HG03457 (cell line): ENCODE measurements at regions not wholly inside any gene's neighbourhood (a gene's known extent, or its start where the extent isn't known, plus 50 kb on each side); places are given as distances from the start of the nearest gene placed in this dataset.

Source experiments
- ATAC-seq: cut with Tn5 transposase; IDR thresholded peaks from one replicate; pipeline ENCODE4 v1.9.1; 2021; ENCODE audit warnings: moderate number of reproducible peaks; ENCODE audit not compliant: unreplicated experiment

DNA sequence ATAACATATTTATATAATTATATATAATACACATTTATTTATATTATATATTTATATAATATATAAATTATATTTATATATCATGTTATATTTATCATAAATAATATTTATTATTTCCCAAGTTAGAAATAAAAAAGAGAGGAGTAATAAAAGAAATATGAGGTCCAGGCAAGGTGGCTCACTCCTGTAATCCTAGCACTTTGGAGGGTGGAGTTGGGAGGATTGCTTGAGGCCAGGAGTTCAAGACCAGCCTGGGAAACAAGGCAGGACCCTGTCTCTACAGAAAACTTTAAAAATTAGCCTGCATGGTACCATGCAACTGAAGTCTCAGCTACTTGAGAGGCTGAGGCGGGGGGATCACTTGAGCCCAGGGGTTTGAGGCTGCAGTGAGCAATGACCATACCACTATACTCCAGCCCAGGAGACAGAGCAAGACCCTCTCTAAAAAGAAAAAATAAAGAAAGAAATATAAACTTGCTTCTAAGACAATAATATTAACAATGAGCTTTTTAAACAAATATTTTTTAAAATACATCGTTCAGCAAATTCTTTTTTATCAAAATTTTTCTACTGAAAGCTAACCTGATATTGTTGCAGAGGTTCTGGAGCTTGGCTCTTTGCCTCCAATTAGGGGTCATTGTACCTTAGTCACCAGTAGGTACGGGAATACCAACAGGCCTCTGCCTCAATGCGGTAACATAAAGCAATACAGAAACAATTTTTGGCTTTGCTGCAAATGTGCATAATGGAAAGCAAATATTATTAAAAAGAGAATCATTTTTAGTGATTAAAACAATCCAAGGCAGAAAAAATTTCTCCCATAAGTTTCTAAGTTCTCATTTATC, 290.0 kb downstream of the SETD4 start:
- no peak for ATAC-seq

DNA sequence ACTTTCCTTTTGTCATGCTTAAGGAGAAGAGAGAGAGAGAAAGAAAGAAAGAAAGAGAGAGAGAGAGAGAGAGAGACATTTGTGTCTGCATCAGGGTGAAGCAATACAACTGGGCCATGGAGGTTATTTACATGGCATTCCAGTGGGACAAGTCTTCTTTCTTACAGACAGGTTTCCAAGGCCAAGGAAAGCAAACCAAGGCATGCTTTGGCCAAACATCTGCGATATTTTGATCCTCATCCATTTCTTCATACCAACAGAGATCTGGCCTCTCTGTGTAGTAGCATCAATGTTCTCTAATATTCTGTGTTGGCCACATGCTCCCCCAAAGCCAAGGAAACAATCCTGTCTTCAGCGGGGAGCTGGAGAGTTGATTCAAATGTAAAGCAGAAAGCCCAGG, 292.1 kb downstream of the SETD4 start:
- ATAC-seq, result no peak

DNA sequence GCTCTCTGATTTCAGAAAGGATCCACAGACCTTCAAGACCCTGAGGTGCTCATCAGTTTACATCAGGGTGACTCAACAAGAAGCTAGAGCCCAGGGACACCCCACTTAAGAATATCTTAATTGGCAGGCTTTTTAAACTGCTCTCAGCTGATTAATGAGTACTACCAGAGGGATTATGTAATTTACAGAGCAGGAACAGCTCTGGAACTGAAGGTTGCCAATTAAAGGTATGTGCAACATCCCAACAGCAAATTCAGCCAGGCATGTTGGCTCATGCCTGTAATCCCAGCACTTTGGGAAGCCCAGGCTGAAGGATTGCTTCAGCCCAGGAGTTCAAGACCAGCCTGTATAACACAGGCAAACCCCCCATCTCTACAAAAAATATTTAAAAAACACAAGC, 295.7 kb downstream of the SETD4 start:
- ATAC-seq, result no peak

DNA sequence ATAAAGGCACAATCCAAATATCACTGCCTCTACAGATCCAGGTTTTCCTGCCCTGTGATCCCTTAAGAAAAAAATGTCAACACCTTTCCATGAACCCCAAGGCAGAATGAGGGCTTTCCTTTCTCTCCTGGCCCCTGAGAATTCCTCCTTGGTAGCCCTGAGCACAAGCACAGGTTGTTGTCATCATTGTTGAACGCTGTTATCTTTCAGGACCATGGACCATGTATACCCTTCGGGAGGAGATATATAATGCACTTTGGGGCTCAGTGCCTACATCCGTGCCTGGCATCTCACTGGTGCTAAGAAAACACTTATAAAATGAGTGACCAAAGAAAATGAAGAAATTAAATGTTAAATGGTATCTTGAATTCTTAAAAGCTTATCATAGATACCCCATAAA, 296.2 kb downstream of the SETD4 start:
- no peak for ATAC-seq

DNA sequence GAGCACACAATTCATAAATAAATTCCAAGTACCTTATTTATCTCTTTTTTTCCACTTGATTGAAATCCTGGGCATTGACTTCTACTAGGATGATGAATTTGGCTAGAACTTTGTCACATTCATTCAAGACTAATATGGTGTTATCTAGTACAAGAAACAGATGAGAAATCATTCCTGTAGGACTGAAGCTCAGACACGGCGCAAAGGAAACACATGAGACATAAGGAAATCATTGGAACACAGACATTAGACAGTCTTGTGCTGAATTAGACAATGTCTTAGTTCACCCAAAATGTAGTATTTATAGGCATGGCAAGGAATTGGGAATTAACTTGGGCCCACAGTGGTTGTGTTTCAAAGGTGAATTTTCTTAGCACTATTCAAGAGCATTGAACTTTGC, 305.7 kb downstream of the SETD4 start:
- ATAC-seq, result no peak

DNA sequence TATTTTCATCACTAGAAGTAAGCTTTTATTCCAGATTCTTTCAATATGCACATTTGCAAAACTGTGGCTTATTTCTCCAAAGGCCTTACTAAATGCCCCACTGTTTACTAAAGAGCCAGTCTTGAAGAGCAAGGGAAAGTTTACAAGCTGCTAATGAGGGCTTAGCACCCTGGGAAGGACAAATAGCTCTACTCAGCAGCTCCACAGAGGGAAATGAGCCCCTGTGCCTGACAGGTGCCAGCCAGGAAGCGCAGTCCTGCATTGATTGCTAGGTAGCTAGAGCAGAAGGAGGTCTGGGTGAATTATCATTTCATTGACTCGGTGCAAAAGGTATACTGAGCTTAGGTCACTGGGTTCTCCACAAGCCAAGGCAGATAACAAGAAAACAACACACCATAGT, 307.0 kb downstream of the SETD4 start:
- no peak for ATAC-seq

DNA sequence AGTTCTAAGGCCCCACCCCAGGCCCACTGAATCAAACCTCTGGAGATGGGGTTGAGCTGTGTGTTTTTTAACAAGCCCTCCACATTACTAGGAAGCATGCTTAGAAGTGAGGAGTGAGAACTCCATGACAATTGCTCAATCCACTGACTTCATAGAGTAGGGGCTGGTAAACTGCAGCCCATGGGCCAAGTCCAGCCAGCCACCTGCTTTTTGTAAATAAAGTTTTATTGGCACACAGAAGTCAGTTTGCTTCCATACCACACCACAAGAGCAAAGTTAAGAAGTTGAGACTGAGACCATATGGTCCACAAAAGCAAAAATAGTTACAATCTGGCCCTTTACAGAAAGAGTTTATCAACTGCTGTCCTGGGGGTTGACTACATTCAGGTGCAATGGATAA, 309.2 kb downstream of the SETD4 start:
- no peak for ATAC-seq

DNA sequence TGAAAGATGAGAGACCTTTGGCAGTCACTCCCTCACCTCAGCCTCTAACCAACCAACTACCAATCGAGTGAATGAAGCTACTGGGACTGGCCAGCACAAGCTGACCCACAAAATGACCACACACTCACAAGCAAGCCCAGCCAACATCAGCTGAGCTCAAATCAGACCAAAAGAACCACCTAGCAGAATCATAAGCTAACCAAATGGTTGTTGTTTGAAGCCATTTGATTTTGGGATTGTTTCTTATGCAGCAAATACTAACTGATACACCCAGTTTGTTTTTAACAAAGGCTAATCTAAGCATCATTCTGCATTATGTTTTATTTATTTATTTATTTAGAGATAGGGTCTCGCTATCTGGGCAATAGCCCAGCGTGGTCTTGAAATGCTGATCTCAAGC, 310.4 kb downstream of the SETD4 start:
- no peak for ATAC-seq

DNA sequence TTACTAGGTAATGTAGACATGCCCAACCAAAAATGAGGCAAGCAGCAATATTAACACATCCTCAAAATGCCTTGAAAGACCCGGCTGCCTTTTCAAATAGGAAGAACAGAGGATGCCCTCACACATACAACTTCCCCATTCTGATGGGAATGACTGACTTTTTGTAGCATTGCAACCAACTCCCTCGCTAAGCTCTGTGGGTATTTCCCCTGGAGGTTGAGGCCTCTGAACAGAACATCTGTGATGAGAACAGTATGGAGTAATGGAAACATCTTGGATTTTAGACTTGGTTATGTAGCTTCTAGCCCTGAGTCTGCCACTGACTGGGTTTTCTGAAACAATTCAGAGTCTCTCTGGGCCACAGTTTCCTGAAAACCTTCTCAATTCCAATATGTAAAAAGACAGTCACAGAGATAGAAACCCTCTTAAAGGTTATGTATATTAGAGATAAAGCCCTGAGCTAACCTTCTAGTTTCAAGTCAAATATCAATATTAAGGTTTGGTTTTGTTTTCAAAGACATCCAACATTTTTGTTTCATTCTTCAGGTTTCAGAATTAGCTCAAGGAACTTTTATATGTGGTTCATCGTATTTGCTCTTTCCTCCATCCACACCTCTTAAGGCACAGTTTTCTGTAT, 311.5 kb downstream of the SETD4 start:
- no peak for ATAC-seq

DNA sequence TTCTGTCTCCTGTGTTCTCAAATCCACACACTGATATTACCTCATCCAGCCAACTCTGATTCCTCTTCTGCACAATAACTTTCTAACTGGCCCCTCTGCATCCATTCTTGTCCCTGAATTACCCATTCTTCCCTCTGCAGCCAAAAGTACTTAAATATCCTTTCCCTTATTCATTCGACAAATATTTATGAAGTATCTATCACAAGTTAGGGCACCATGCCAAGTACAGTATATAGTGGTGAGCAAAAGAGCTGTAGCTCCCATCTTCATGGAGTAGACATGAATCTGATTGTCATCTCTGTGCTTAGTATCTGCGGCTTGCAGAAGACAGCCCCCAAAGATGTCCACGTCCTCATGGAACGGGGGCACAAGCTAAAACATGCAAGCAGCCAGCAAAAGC, 316.8 kb downstream of the SETD4 start:
- no peak for ATAC-seq

DNA sequence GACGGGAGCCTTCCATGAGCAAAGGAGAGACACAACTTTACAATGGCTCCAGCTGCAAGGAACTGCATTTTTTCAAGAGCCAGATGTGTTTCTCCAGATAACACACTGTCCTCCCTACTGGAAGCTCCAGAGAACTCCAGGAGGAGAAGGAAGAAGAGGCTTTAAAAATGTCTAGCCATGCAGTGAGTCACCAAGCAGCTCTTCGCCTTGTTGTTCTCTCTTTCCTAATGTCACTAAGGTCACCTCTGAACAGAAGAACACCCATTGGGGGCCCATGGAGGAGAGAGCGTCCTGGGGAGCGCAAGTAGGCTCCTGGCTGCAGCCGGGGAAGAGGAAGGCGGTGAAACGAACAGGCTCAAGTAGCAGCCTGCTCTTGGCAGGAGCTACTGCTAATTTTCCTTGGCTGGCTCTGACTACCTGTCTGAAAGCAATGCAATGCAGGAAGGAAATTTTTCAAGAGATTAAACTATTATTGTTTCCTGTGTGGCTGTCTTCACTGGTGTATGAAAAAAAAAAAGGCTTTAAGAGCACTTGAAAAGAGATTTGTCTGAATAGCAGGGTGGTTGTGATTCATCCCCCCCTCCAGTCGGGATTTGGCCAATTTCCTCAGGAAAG, 321.9 kb downstream of the SETD4 start:
- ATAC-seq, result no peak

DNA sequence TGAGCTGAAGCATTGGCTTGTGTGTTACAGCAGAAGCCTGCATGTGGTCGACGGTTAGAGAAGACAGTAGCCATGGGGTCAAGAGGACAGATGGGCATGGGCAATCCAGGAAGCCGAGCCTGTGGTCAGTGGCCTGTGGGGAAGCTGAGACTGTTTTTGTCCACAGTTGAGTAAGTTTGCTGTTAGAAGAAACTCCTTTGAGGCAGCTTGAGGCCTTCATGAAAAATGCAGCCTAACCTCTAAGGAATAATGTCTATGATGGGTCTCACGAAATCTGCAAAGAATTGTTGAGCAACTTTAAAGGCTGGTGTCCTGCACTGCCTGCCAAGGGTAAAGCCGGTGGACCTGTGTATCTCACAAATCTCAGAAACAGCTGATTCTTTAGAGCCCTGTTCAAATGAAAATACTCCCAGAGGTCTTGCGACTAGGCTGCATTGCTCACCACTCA, 322.4 kb downstream of the SETD4 start:
- ATAC-seq, result no peak

DNA sequence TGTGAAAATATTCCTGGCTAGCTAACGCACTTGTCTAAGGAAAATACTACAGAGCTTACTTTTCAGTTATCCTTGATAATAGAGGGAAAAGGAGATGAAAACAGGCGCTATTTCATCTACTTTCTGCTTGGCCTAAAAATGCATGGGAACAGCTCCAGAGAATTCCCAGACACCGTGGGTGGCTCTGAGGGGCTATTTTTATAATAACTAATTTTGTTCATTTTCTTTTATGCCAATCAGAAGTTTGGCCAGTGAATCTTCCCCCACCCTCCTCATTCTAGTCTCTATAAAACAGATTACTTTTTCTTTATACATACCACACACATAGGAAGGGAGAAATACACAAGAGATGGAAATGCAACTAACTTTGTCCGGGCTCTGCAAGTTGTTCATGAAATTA, 322.9 kb downstream of the SETD4 start:
- ATAC-seq, result no peak

DNA sequence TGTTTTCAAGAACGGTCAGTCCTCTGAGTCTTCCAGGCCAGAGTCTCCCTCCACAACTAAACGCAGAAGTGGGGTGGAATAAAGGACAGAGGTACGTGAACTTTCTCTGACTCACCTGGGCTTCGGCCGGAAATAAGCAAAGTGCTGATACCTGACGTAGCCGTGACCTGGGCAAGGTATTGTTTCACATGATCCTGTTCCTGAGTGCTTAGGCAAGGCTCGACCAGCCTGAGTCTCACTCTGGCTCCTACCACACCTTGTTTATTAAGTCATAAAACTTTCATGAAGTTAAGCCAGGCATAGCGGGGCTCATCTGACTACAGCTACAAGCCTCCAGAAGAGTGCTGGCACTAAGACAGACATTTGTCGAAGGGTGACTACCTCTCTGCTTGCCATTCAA, 327.5 kb downstream of the SETD4 start:
- ATAC-seq, result no peak

DNA sequence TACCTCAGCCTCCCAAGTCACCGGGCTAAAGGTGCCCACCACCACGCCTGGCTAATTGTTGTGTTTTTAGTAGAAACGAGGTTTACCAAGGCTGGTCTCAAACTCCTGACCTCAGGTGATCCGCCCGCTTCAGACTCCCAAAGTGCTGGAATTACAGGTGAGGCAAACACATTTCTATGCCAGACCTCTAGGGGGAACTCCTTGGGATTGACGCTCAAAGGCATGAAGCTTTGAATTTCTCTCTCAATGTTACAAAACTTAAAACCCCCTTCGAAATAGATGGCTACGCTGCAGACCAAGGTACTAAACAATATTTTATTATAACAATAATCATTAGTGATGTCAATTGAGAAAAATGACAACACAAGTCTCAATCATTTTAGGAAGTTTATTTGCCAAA, 330.0 kb downstream of the SETD4 start:
- ATAC-seq, result no peak

DNA sequence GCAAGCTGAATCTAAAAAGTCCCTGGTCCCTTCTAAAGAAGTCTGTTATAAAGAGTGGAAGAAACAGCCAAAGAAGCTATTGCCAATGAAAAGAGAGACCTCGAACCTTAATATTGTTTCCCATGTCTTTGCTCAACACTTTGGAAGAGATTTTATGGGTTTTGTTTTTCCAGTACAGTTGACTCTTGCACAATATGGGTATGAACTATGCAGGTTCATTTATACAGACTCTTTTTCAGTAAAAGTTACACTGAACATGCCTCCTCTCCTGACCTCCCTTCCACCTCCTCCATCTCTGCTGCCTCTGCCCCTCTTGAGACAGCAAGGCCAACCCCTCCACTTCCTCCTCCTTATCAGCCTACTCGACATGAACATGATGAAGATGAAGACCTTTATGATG, 332.5 kb downstream of the SETD4 start:
- ATAC-seq, result no peak

DNA sequence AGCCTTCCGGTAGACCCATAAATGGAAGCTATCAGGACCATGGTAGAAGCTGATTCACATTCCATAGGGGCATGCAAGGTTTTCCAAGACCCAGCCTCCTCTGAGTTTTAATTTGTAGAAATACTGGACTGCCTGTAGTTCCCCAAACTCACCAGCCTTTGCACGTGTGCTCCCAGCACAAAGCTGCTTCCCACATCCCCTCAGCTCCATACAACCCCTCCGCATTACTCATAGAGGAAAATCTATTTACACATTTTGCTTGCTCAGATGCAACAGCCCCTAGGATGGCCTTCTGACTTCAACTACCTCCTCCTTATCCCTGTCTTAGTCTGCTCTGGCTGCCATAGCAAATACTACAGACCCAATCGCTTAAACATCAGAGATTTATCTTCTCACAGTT, 336.2 kb downstream of the SETD4 start:
- ATAC-seq, result no peak

DNA sequence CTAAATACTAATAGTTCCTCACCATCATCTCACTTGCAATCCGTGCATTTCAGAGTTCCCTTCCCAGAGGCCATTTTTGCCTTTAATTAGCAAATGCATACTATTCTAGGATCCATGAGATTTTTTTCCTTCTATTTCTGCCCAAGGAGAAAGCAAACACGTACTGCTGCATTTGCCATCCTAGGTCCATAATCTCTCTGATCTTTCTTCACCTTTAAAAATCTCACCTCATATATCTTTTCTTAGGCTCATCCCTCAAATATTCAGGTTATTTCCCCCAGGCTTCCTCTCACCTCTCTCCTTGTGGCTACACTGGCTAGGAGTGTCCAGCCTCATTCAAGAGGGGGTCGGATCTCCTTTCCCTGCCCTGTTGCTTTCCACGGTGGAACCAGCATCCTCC, 338.6 kb downstream of the SETD4 start:
- no peak for ATAC-seq

DNA sequence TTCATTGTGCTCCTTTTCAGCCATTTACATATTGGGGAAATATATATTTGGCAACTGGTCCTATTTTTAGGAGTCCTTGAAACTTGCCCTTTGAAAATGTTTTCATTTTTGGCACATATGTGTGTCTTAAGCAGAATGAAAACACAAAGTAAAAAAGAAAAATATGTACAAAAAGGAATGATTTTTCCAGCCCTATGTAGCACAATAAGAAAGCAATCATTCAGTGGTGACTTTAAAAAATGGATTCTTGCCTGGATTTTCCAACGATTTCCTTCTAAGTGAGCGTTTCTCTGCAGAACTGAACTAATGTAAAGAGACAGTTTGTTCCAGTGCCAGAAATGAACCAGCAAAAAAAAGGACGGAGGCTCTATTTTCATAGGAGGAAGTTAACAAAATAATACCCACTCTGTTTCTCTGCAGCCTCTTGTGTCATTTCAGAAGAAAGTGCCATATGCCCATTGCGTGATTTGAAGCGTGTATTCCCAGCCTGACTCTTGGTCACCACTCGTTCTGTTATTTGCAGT, 340.1 kb downstream of the SETD4 start:
- ATAC-seq, result no peak

DNA sequence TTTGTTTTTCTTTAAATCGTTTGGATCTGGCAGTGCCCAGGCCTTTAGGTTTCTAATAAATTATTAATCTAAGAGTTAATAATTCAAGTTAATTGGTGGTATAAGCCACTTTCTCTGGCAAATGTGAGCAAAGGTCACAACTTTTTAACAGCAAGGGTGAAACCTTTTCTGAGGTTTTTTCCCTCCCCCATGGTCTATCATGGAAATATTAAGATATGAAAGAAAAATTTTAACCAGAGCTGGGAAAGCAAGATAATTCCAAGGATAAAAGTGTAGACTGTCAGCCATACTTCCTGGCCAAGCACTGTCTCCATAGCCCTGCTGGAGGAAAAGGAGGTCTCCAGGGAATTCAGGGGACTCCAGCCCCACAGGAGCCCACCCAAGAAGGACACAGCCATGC, 341.2 kb downstream of the SETD4 start:
- ATAC-seq, result no peak

DNA sequence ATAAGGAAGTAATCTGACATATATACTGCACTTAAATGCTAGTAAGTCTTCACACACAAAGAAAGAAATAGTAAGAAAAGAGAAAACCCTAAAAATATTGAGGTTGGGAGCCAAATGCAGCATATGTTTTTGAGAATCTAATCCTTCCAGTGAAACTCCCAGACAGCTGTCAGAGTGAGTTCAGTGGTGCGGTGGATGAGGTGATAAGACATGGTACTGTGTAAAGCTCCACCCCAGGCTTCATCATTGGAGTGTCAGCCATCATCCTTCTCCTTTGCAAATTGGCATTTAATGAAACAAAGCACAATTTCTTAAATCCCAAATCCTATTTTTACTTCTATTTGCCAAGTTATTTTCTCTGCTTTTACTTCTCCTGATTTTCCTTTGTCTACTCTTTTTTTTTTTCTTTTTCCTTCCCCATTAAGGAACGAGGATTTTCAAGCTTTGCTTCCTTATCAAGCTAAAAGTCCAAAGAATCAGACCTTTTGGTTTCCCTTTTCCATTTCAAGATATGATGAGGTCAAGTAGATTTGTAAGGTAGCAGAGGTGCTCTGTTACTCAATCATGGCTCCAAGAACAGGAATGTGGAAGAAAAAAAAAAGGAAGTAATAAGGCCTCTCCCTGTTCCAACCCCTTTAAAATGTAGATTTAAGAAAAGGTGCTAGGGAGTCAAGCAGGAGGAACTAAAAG, 343.3 kb downstream of the SETD4 start:
- ATAC-seq, result no peak
